ENCODE measurements at regions not wholly inside any gene's neighbourhood (a gene's known extent, or its start where the extent isn't known, plus 50 kb on each side); places are given as distances from the start of the nearest gene placed in this dataset.

DNA sequence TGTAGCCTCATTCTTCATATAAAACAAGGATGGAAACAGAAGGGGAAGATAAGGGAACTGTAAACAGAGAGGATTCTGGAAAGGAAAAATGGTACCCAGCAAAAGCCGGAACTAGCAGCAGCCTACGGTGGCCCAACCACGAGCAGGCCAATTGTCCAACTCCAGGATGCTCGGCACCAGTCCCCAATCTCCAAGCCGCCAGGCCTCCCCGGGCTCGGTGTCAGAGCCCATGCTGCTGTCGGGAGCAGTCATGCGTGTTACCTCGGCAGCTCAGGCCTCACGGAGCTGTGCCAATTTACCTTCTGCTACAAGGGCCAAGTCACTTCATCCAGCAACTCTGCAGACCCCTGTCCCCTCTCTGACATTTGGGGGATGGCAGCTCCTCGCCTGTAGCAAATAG lies 130.8 kb downstream of the ZBTB18 start:
- ATAC-seq: no peak
- TF ChIP-seq ZNF8 (CRISPR knock-in tag; IDR thresholded peaks at IDR 0.05): no peak
- TF ChIP-seq, protein P1, sequence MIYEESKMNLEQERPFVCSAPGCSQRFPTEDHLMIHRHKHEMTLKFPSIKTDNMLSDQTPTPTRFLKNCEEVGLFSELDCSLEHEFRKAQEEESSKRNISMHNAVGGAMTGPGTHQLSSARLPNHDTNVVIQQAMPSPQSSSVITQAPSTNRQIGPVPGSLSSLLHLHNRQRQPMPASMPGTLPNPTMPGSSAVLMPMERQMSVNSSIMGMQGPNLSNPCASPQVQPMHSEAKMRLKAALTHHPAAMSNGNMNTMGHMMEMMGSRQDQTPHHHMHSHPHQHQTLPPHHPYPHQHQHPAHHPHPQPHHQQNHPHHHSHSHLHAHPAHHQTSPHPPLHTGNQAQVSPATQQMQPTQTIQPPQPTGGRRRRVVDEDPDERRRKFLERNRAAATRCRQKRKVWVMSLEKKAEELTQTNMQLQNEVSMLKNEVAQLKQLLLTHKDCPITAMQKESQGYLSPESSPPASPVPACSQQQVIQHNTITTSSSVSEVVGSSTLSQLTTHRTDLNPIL (CRISPR knock-in tag; IDR thresholded peaks at IDR 0.05; ENCODE audit: low read depth): no peak
- TF ChIP-seq GLIS3 (CRISPR knock-in tag; IDR thresholded peaks at IDR 0.05): no peak
- TF ChIP-seq OSR1 (CRISPR knock-in tag; IDR thresholded peaks at IDR 0.05): no peak
- TF ChIP-seq ZFP30 (CRISPR knock-in tag; IDR thresholded peaks at IDR 0.05): no peak
- no peak for TF ChIP-seq ZNF565 (CRISPR knock-in tag; conservative IDR thresholded peaks at IDR 0.05; ENCODE audit: low read depth)
- TF ChIP-seq ARNTL (CRISPR knock-in tag; IDR thresholded peaks at IDR 0.05; ENCODE audit: borderline replicate concordance, low read depth): no peak
- TF ChIP-seq ZNF70 (CRISPR knock-in tag; IDR thresholded peaks at IDR 0.05): no peak

DNA sequence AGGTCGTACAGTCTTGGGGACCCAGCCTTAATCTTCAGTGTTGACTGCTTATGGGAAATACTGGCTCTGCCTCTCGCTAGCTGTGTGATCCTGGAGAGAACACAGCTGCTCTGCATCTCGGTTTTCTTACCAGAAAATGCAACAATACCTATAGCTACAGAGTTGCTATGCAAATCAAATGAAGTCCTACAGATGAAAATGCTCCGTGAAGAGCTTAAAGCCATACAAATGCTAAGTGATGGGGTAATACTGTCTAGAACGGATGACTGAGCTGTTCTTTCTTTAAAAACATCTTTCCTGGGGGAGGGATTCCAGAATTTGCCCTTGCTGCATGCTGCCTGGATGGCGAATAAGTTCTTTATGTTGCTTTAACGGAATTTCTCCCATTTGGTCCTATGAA lies 132.0 kb downstream of the ZBTB18 start:
- TF ChIP-seq, protein P2, sequence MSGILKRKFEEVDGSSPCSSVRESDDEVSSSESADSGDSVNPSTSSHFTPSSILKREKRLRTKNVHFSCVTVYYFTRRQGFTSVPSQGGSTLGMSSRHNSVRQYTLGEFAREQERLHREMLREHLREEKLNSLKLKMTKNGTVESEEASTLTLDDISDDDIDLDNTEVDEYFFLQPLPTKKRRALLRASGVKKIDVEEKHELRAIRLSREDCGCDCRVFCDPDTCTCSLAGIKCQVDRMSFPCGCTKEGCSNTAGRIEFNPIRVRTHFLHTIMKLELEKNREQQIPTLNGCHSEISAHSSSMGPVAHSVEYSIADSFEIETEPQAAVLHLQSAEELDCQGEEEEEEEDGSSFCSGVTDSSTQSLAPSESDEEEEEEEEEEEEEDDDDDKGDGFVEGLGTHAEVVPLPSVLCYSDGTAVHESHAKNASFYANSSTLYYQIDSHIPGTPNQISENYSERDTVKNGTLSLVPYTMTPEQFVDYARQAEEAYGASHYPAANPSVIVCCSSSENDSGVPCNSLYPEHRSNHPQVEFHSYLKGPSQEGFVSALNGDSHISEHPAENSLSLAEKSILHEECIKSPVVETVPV (CRISPR knock-in tag; IDR thresholded peaks at IDR 0.05): no peak
- TF ChIP-seq ESRRG (CRISPR knock-in tag; IDR thresholded peaks at IDR 0.05): no peak
- no peak for TF ChIP-seq TCF4 (CRISPR knock-in tag; IDR thresholded peaks at IDR 0.05; ENCODE audit: borderline replicate concordance)
- no peak for TF ChIP-seq OSR1 (CRISPR knock-in tag; IDR thresholded peaks at IDR 0.05)
- TF ChIP-seq, protein P3, sequence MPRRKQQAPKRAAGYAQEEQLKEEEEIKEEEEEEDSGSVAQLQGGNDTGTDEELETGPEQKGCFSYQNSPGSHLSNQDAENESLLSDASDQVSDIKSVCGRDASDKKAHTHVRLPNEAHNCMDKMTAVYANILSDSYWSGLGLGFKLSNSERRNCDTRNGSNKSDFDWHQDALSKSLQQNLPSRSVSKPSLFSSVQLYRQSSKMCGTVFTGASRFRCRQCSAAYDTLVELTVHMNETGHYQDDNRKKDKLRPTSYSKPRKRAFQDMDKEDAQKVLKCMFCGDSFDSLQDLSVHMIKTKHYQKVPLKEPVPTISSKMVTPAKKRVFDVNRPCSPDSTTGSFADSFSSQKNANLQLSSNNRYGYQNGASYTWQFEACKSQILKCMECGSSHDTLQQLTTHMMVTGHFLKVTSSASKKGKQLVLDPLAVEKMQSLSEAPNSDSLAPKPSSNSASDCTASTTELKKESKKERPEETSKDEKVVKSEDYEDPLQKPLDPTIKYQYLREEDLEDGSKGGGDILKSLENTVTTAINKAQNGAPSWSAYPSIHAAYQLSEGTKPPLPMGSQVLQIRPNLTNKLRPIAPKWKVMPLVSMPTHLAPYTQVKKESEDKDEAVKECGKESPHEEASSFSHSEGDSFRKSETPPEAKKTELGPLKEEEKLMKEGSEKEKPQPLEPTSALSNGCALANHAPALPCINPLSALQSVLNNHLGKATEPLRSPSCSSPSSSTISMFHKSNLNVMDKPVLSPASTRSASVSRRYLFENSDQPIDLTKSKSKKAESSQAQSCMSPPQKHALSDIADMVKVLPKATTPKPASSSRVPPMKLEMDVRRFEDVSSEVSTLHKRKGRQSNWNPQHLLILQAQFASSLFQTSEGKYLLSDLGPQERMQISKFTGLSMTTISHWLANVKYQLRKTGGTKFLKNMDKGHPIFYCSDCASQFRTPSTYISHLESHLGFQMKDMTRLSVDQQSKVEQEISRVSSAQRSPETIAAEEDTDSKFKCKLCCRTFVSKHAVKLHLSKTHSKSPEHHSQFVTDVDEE (CRISPR knock-in tag; IDR thresholded peaks at IDR 0.05): no peak
- TF ChIP-seq ISL1 (CRISPR knock-in tag; IDR thresholded peaks at IDR 0.05): no peak
- no peak for TF ChIP-seq ZC3H10 (CRISPR knock-in tag; IDR thresholded peaks at IDR 0.05)
- TF ChIP-seq TOX (CRISPR knock-in tag; IDR thresholded peaks at IDR 0.05; ENCODE audit: borderline replicate concordance): no peak
- TF ChIP-seq ZNF8 (CRISPR knock-in tag; IDR thresholded peaks at IDR 0.05): no peak
- TF ChIP-seq CSDC2 (CRISPR knock-in tag; IDR thresholded peaks at IDR 0.05): no peak
- no peak for TF ChIP-seq ZFP3 (CRISPR knock-in tag; IDR thresholded peaks at IDR 0.05)
- TF ChIP-seq, protein P4, sequence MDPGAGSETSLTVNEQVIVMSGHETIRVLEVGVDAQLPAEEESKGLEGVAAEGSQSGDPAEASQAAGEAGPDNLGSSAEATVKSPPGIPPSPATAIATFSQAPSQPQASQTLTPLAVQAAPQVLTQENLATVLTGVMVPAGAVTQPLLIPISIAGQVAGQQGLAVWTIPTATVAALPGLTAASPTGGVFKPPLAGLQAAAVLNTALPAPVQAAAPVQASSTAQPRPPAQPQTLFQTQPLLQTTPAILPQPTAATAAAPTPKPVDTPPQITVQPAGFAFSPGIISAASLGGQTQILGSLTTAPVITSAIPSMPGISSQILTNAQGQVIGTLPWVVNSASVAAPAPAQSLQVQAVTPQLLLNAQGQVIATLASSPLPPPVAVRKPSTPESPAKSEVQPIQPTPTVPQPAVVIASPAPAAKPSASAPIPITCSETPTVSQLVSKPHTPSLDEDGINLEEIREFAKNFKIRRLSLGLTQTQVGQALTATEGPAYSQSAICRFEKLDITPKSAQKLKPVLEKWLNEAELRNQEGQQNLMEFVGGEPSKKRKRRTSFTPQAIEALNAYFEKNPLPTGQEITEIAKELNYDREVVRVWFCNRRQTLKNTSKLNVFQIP (CRISPR knock-in tag; IDR thresholded peaks at IDR 0.05; ENCODE audit: borderline replicate concordance, low read depth): no peak
- no peak for TF ChIP-seq ZNF565 (CRISPR knock-in tag; conservative IDR thresholded peaks at IDR 0.05; ENCODE audit: low read depth)
- no peak for TF ChIP-seq GLIS3 (CRISPR knock-in tag; IDR thresholded peaks at IDR 0.05)
- TF ChIP-seq ZFP30 (CRISPR knock-in tag; IDR thresholded peaks at IDR 0.05): no peak
- TF ChIP-seq PPARA (CRISPR knock-in tag; IDR thresholded peaks at IDR 0.05; ENCODE audit: borderline replicate concordance): no peak
- no peak for TF ChIP-seq SNAI2 (CRISPR knock-in tag; IDR thresholded peaks at IDR 0.05)
- no peak for TF ChIP-seq ZNF70 (CRISPR knock-in tag; IDR thresholded peaks at IDR 0.05)
- ATAC-seq: no peak

DNA sequence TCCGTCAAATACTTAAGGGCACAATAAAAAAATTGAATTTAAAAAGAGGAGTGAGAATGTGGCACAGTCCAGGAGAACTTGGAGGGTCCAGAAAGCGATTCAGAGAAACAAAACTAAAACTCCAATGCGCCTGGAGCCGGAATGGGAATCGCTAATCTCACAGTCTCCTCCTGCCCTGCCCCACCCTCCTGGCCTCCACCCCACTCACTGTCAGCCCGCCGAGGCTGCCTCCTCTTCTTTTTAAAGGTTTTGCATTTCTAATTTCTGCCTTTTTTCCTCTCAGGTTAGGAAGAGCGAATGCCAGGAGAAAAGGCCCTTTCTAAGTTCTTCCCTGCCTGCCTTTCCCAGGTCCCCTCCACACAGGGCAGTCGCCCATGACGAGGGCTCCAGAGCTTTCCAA lies 135.3 kb downstream of the ZBTB18 start:
- TF ChIP-seq, protein P4 (CRISPR knock-in tag; IDR thresholded peaks at IDR 0.05; ENCODE audit: borderline replicate concordance, low read depth): no peak
- TF ChIP-seq ARNTL (CRISPR knock-in tag; IDR thresholded peaks at IDR 0.05; ENCODE audit: borderline replicate concordance, low read depth) (no peak), RARB (CRISPR knock-in tag; IDR thresholded peaks at IDR 0.05) (no peak)
- TF ChIP-seq, protein P3 (CRISPR knock-in tag; IDR thresholded peaks at IDR 0.05): no peak

More for the DNA sequence above, 135.3 kb downstream of the ZBTB18 start:
- ATAC-seq: no peak

All from SK-N-SH treated with all-trans-retinoic acid at 6 μM for 48 hours (cell line).